IMR-90 (cell line): ENCODE measurements at regions not wholly inside any gene's neighbourhood (a gene's known extent, or its start where the extent isn't known, plus 50 kb on each side); places are given as distances from the start of the nearest gene placed in this dataset.

Source experiments
- ATAC-seq: fragments of 200-7000 bp; cut with Tn5 transposase; 2 replicates; pipeline ENCODE4 v1.9.1; 2020; ENCODE audit warnings: low read depth, mild to moderate bottlenecking, moderate library complexity
- BruUV-seq: library from RNA; stranded (reverse); fragments of 400-500 nt; replicated peaks from 2 replicates; lab custom pipeline; 2021; lab: Mats Ljungman, UMichigan
- CTCF ChIA-PET: fragments of 300-600 bp; formaldehyde crosslinking; extraction: SDS; loops from one replicate; lab custom pipeline; 2021; ENCODE audit warnings: antibody characterized with exemption; lab: Yijun Ruan, JAX
- POLR2A ChIA-PET: fragments of 300-600 bp; sonication (Branson Sonifier 250); formaldehyde crosslinking; loops from one replicate; lab custom pipeline; 2022; ENCODE audit warnings: antibody characterized with exemption; ENCODE audit not compliant: unreplicated experiment; lab: Charles Lee
- DNase-seq: peaks from one replicate; pipeline ENCODE4 v3.0.0; 2013
- H2AFZ ChIP-seq: replicated peaks from 2 replicates; pipeline ENCODE3; 2013; ENCODE audit warnings: low read length, mild to moderate bottlenecking; ENCODE audit not compliant: poor library complexity
- H2AK5ac ChIP-seq: 2 replicates; pipeline ENCODE4 v1.6.1; 2013; ENCODE audit warnings: low read depth, low read length, inconsistent platforms
- H2AK9ac ChIP-seq: replicated peaks from 2 replicates; pipeline ENCODE3; 2013; ENCODE audit warnings: mild to moderate bottlenecking, low read depth, low read length, moderate library complexity; ENCODE audit not compliant: poor library complexity
- H2BK120ac ChIP-seq: 2 replicates; pipeline ENCODE4 v1.6.1; 2013; ENCODE audit warnings: low read depth, low read length, inconsistent platforms
- H2BK15ac ChIP-seq: 3 replicates; pipeline ENCODE4 v1.6.1; 2013; ENCODE audit warnings: low read depth, low read length, inconsistent platforms
- H2BK20ac ChIP-seq: 2 replicates; pipeline ENCODE4 v1.6.1; 2013; ENCODE audit warnings: low read depth, mild to moderate bottlenecking, inconsistent platforms, low read length, moderate library complexity
- H2BK5ac ChIP-seq: 2 replicates; pipeline ENCODE4 v1.6.1; 2013; ENCODE audit warnings: mild to moderate bottlenecking, low read depth, low read length, inconsistent platforms; ENCODE audit not compliant: poor library complexity, severe bottlenecking
- H3K14ac ChIP-seq: replicated peaks from 2 replicates; pipeline ENCODE4 v1.6.1; 2013; ENCODE audit warnings: low read depth, low read length, inconsistent platforms
- H3K18ac ChIP-seq: 2 replicates; pipeline ENCODE4 v1.6.1; 2013; ENCODE audit warnings: low read depth, low read length, control low read depth
- H3K23ac ChIP-seq: 2 replicates; pipeline ENCODE4 v1.6.1; 2013; ENCODE audit warnings: low read depth, low read length, inconsistent platforms
- H3K27ac ChIP-seq: 2 replicates; pipeline ENCODE4 v1.5.1; 2013; ENCODE audit warnings: mild to moderate bottlenecking, control low read depth, low read length; ENCODE audit not compliant: insufficient read depth
- H3K27me3 ChIP-seq: 2 replicates; pipeline ENCODE4 v1.6.1; 2013; ENCODE audit warnings: low read length; ENCODE audit not compliant: control insufficient read depth, insufficient read depth
- H3K36me3 ChIP-seq: 2 replicates; pipeline ENCODE4 v1.6.1; 2013; ENCODE audit warnings: low read length, mixed read lengths; ENCODE audit not compliant: control insufficient read depth, insufficient read depth
- H3K4ac ChIP-seq: 2 replicates; pipeline ENCODE4 v1.6.1; 2013; ENCODE audit warnings: low read depth, low read length, inconsistent platforms
- H3K4me1 ChIP-seq: 2 replicates; pipeline ENCODE4 v1.6.1; 2013; ENCODE audit warnings: low read length, mixed read lengths; ENCODE audit not compliant: control insufficient read depth, insufficient read depth
- H3K4me2 ChIP-seq: 2 replicates; pipeline ENCODE4 v1.6.1; 2013; ENCODE audit warnings: low read depth, mild to moderate bottlenecking, control low read depth, low read length, moderate library complexity
- H3K4me3 ChIP-seq: 2 replicates; pipeline ENCODE4 v1.5.1; 2013; ENCODE audit warnings: low read depth, mild to moderate bottlenecking, control low read depth, low read length, moderate library complexity; ENCODE audit not compliant: insufficient read depth
- H3K56ac ChIP-seq: 2 replicates; pipeline ENCODE4 v1.6.1; 2013; ENCODE audit warnings: low read length, inconsistent platforms; ENCODE audit not compliant: insufficient read depth; ENCODE audit errors: extremely low read depth
- H3K79me1 ChIP-seq, 2 experiments: 2 replicates each; pipeline ENCODE4 v1.6.1; 2013; ENCODE audit warnings: low read length in 2 of 2, inconsistent platforms in 1 of 2, low read depth in 1 of 2
- H3K9ac ChIP-seq: 2 replicates; pipeline ENCODE4 v1.6.1; 2013; ENCODE audit warnings: low read depth, low read length, control low read depth
- H3K9me1 ChIP-seq: 2 replicates; pipeline ENCODE4 v1.6.1; 2013; ENCODE audit warnings: low read length, inconsistent platforms; ENCODE audit not compliant: insufficient read depth
- H3K9me3 ChIP-seq: 2 replicates; pipeline ENCODE4 v1.6.1; 2013; ENCODE audit warnings: low read length; ENCODE audit not compliant: control insufficient read depth, insufficient read depth
- H4K20me1 ChIP-seq: 2 replicates; pipeline ENCODE4 v1.6.1; 2013; ENCODE audit warnings: low read length, inconsistent platforms; ENCODE audit not compliant: insufficient read depth
- H4K5ac ChIP-seq: 2 replicates; pipeline ENCODE4 v1.6.1; 2013; ENCODE audit warnings: mild to moderate bottlenecking, low read depth, low read length, control low read depth
- H4K8ac ChIP-seq, 2 experiments: 2 replicates each; pipeline ENCODE4 v1.6.1; 2013; ENCODE audit warnings: low read depth in 2 of 2, low read length in 2 of 2, control low read depth in 1 of 2, inconsistent platforms in 1 of 2
- H4K91ac ChIP-seq: 2 replicates; pipeline ENCODE4 v1.6.1; 2013; ENCODE audit warnings: low read depth, low read length, inconsistent platforms; ENCODE audit not compliant: insufficient read depth
- CEBPB ChIP-seq: IDR thresholded peaks from 2 replicates; pipeline ENCODE4 v1.6.1; 2012; ENCODE audit warnings: low read depth, low read length, improper control_type of control experiment
- WGBS, 2 experiments: methylation state at CpG; one replicate each; pipeline versions ENCODE4 v1.1.5 to v1.1.7; 2013; ENCODE audit warnings: missing lambda C conversion rate in 2 of 2; ENCODE audit not compliant: insufficient read length in 1 of 2; ENCODE audit errors: extremely low coverage in 2 of 2; 5-methylcytosine and 5-hydroxymethylcytosine counted together
- dilution Hi-C: fragments of 300-500 bp; cut with HindIII; formaldehyde crosslinking; loops from one replicate; pipeline ENCODE4 v1.14.3; 2018; ENCODE audit warnings: low sequenced_read_pairs; ENCODE audit not compliant: unreplicated experiment
- in situ Hi-C: fragments of 300-500 bp; cut with MboI; formaldehyde crosslinking; loops from 3 replicates; pipeline ENCODE4 v1.14.3; 2019; ENCODE audit warnings: low sequenced_read_pairs, inconsistent platforms, mixed read lengths
- intact Hi-C: fragments of 100-400 bp; cut with micrococcal nuclease; formaldehyde crosslinking; loops from 2 replicates; pipeline ENCODE4 v1.10.0; 2022
- TF ChIP-seq, protein P1 (sequence below): fragments of 150-350 bp; IDR thresholded peaks from 2 replicates; pipeline ENCODE4 v1.6.1; 2017; ENCODE audit warnings: mild to moderate bottlenecking, antibody characterized with exemption, low read length, low read depth

GRCh38 chr6:138680085-138680484 is 93.5 kb upstream of the CCDC28A start:
- ChIA-PET POLR2A (no interaction called here), CTCF (no interaction called here)
- in situ Hi-C loops (no loop called here), dilution Hi-C loops (no loop called here), intact Hi-C loops (no loop called here)
- Histone ChIP-seq H3K4ac (peak overlapping the region; percentile 2; the same call in 1 of the 2 replicates), H2BK5ac (no peak overlapping the region), H4K20me1 (no peaks in the 10 kb centered on the region), H3K18ac (no peak overlapping the region), H4K8ac (0 out of 4 replicates have a peak overlapping the region, but pooled peaks of 1 of the 2 experiments have one; percentile 1), H3K56ac (no peak overlapping the region), H3K4me1 (peaks cover 17% of the 10 kb centered on the region), H2BK20ac (no peak overlapping the region), H3K14ac (0 out of 2 replicates have a peak overlapping the region, but pooled peaks have one; percentile 22), H3K79me1 (peaks cover 18 to 48% of the 10 kb centered on the region in 2 experiments), H3K36me3 (no peaks in the 10 kb centered on the region), H3K9me1 (peaks cover 5% of the 10 kb centered on the region), H2AK9ac (no peak overlapping the region), H3K9ac (no peak overlapping the region), H3K27me3 (no peaks in the 10 kb centered on the region), H2AFZ (no peak overlapping the region), H2AK5ac (peak overlapping the region; percentile 36; the same call in 1 of the 2 replicates), H4K5ac (no peak overlapping the region), H2BK120ac (no peak overlapping the region), H3K4me2 (peak overlapping the region; percentile 44), H3K27ac (no peak overlapping the region), H3K9me3 (no peaks in the 10 kb centered on the region), H3K23ac (no peak overlapping the region; the same call in 1 of the 2 replicates), H4K91ac (no peak overlapping the region), H2BK15ac (no peak overlapping the region), H3K4me3 (no peak overlapping the region)
- no CpG with 5 or more reads among the region's 4 CpGs for WGBS, 2 experiments
- ATAC-seq (peak; percentile 8; the same call in 1 of the 2 replicates), DNase-seq (peak; percentile 34)
- TF ChIP-seq CEBPB, result peak; percentile 68; the same call in 1 of the 2 replicates
- TF ChIP-seq, protein P1, sequence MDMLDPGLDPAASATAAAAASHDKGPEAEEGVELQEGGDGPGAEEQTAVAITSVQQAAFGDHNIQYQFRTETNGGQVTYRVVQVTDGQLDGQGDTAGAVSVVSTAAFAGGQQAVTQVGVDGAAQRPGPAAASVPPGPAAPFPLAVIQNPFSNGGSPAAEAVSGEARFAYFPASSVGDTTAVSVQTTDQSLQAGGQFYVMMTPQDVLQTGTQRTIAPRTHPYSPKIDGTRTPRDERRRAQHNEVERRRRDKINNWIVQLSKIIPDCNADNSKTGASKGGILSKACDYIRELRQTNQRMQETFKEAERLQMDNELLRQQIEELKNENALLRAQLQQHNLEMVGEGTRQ, result no peak
- no TSS peak for BruUV-seq
